Adrenal gland (tissue), 9 donors: ENCODE measurements at regions not wholly inside any gene's neighbourhood (a gene's known extent, or its start where the extent isn't known, plus 50 kb on each side); places are given as distances from the start of the nearest gene placed in this dataset.

Source experiments
- DNase-seq, 7 donors: peaks; one replicate each; pipeline ENCODE4 v3.0.0-alpha.2; 2019 to 2020
- H3K27ac ChIP-seq, 5 donors: fragments of 200-600 bp; sonication (generic) in 4 of 5; 1 replicate in 3 of 5; 2 replicates in 2 of 5; pipeline versions ENCODE4 v1.5.1 to v1.8.0; 2016 to 2020; ENCODE audit warnings: mild to moderate bottlenecking in 1 of 5
- H3K27me3 ChIP-seq: fragments of 200-600 bp; 2 replicates; pipeline ENCODE4 v1.8.0; 2021
- H3K36me3 ChIP-seq, 2 donors: fragments of 200-600 bp; replicated peaks in 1 of 2; 1 replicate in 1 of 2; 2 replicates in 1 of 2; pipeline versions ENCODE4 v1.5.1 to v1.8.0; 2018 to 2022
- H3K4me1 ChIP-seq, 2 donors: fragments of 200-600 bp; replicated peaks in 1 of 2; 1 replicate in 1 of 2; 2 replicates in 1 of 2; pipeline versions ENCODE4 v1.5.1 to v1.8.0; 2018 to 2021
- H3K4me3 ChIP-seq, 4 donors: fragments of 200-600 bp; sonication (generic) in 3 of 4; one replicate each; pipeline ENCODE4 v1.5.1; 2016 to 2018
- H3K9me3 ChIP-seq, 3 donors: fragments of 200-600 bp; sonication (generic) in 1 of 3; replicated peaks in 1 of 3; 1 replicate in 2 of 3; 2 replicates in 1 of 3; pipeline versions ENCODE4 v1.5.1 to v1.8.0; 2016 to 2021
- POLR2A ChIP-seq, 2 donors: fragments of 450-650 bp; IDR thresholded peaks; one replicate each; pipeline ENCODE4 v1.6.1; 2017; ENCODE audit warnings: antibody characterized with exemption in 2 of 2, mild to moderate bottlenecking in 2 of 2, moderate library complexity in 1 of 2
- WGBS, 4 donors: extraction: QIAGEN DNeasy Blood & Tissue Kit in 2 of 4; methylation state at CpG; one replicate each; pipeline versions ENCODE4 v1.1.5 to v1.1.7; 2013 to 2017; 5-methylcytosine and 5-hydroxymethylcytosine counted together
- intact Hi-C, 2 donors: fragments of 100-400 bp; cut with DNase I; formaldehyde crosslinking; loops; one replicate each; pipeline versions ENCODE4 v1.14.1 to v1.15.0; 2022 to 2023
- TF ChIP-seq, protein P1 (sequence below), 6 experiments: fragments of 450-650 bp in 4 of 6; fragments of 200-600 bp in 2 of 6; sonication (generic) in 1 of 6; IDR thresholded peaks; 1 replicate in 5 of 6; 2 replicates in 1 of 6; pipeline versions ENCODE4 v1.5.1 to v1.8.0; 2016 to 2021; ENCODE audit warnings: antibody characterized with exemption in 6 of 6, mild to moderate bottlenecking in 2 of 6, moderate library complexity in 1 of 6
- donor health status: healthy with polysubstance abuse.
- donor health status: Bipolar disorder and iron deficiency.
- donor health status: DM: yes; HTN: yes; CAD: no.
- donor health status: DM: no; HTN: no; CAD: no.
- donor health status: DM: no; HTN: no; CAD: no.

DNA sequence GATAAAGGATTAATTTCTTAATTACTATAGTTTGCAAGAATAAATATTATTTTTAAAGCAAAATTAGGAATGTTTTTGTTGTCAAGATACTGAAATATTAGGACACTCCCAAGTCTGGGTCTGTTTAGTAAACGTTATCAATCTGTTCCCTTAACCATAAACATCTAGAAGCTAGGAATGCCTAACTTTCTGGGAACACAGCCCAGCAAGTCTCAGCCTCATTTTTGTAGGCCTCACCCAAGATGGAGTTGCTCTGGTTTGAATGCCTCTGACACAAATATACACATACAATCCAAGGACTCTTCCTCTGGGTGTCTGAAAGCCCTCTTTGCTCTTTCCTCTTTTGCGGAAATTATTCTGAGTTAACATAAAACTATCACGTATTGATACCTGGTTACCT is 487.4 kb upstream of the CELF2 start:
- Histone ChIP-seq H3K9me3 (no peaks in the 10 kb centered on the region), H3K4me1 (no peaks in the 10 kb centered on the region), H3K27me3 (no peaks in the 10 kb centered on the region), H3K36me3 (no peaks in the 10 kb centered on the region), H3K4me3 (no peak overlapping the region), H3K27ac (no peak overlapping the region)
- DNase-seq, result no peak
- WGBS, 4 donors, result 55 to 76% (median 69%) methylated on average over 3 of the region's 3 CpGs
- TF ChIP-seq POLR2A (IDR thresholded peaks at IDR 0.05), result no peak
- TF ChIP-seq, protein P1, sequence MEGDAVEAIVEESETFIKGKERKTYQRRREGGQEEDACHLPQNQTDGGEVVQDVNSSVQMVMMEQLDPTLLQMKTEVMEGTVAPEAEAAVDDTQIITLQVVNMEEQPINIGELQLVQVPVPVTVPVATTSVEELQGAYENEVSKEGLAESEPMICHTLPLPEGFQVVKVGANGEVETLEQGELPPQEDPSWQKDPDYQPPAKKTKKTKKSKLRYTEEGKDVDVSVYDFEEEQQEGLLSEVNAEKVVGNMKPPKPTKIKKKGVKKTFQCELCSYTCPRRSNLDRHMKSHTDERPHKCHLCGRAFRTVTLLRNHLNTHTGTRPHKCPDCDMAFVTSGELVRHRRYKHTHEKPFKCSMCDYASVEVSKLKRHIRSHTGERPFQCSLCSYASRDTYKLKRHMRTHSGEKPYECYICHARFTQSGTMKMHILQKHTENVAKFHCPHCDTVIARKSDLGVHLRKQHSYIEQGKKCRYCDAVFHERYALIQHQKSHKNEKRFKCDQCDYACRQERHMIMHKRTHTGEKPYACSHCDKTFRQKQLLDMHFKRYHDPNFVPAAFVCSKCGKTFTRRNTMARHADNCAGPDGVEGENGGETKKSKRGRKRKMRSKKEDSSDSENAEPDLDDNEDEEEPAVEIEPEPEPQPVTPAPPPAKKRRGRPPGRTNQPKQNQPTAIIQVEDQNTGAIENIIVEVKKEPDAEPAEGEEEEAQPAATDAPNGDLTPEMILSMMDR (IDR thresholded peaks at IDR 0.05), result no peak
- intact Hi-C loops, result no loop called here

DNA sequence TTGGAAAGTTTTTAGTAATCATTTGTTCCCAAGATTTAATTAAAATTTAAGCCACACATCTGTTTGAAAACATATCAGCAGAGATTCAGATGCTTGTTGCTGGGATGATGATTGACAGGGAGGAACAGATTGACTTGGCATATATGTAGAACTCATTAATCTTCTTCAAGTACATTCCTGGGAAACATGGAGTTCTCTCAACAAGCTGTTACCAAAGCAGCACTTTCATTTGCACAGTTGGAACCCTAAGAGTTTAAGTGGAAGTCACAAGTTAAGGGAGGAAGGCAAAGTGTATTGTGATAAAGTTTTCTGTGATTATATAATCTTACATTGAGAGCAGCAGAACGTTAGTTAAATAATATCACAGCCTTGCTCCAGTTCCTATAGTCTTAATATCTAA is 485.4 kb upstream of the CELF2 start:
- TF ChIP-seq POLR2A (IDR thresholded peaks at IDR 0.05), result no peak
- TF ChIP-seq, protein P1 (IDR thresholded peaks at IDR 0.05), result no peak
- Histone ChIP-seq H3K9me3 (no peaks in the 10 kb centered on the region), H3K4me3 (no peak overlapping the region), H3K27me3 (no peaks in the 10 kb centered on the region), H3K27ac (no peak overlapping the region), H3K4me1 (no peaks in the 10 kb centered on the region), H3K36me3 (no peaks in the 10 kb centered on the region)
- intact Hi-C loops, result no loop called here
- WGBS, 4 donors, result 44 to 57% (median 49%) methylated on average over 1 of the region's 1 CpG
- no peak for DNase-seq

DNA sequence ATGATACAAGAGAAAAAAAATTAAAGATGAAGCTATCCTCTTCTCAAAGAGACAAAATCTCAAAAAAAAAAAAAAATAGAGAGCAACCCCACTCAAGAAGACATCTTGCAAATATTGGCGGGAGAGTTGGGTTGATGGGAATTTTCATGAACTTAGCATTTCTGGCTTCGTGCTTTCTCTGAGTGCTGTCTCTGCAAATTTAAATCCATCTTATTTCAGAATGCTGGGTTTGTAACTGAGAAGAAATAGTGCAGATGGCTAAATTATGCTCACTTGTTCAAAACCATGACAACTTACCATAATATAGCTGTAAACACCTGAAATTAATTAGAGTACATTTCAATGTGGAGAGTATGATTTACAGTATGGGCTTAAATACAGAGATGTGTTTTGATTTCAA is 484.8 kb upstream of the CELF2 start:
- WGBS, 4 donors, result 91 to 98% (median 93%) methylated on average over 2 of the region's 2 CpGs
- intact Hi-C loops, result no loop called here
- Histone ChIP-seq H3K4me3 (no peak overlapping the region), H3K9me3 (no peaks in the 10 kb centered on the region), H3K4me1 (no peaks in the 10 kb centered on the region), H3K36me3 (no peaks in the 10 kb centered on the region), H3K27me3 (no peaks in the 10 kb centered on the region), H3K27ac (no peak overlapping the region)
- TF ChIP-seq, protein P1 (IDR thresholded peaks at IDR 0.05), result no peak
- no peak for TF ChIP-seq POLR2A (IDR thresholded peaks at IDR 0.05)
- no peak for DNase-seq

DNA sequence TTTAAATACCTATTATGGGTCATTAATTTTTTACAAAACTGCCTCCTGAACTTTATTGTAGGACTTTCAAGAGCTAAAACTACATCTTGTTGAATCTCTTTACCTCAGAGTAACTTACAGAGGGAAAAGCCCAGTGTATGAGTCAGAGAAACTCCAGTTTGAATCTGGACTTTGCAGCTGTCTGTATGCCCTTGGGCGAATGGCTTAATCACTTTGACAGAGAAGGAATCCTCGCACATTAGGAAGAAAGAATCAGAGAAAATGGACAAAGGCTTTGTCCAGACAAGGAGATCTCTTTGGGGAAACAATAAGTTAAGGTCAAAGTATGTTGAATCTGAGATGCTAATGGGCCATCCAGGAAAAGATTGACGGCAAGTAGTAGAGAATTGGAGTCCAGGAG is 484.2 kb upstream of the CELF2 start:
- no peaks in the 10 kb centered on the region for H3K36me3 ChIP-seq
- TF ChIP-seq, protein P1 (IDR thresholded peaks at IDR 0.05), result no peak
- TF ChIP-seq POLR2A (IDR thresholded peaks at IDR 0.05), result no peak
- no peaks in the 10 kb centered on the region for H3K9me3 ChIP-seq
- H3K27me3 ChIP-seq, result no peaks in the 10 kb centered on the region
- no peaks in the 10 kb centered on the region for H3K4me1 ChIP-seq
- intact Hi-C loops, result no loop called here
- WGBS, 4 donors, result 45 to 62% (median 58%) methylated on average over 3 of the region's 3 CpGs
- H3K4me3 ChIP-seq, result no peak overlapping the region
- DNase-seq, result no peak
- H3K27ac ChIP-seq, result no peak overlapping the region
